Ovary (tissue), 7 donors: ENCODE measurements at regions not wholly inside any gene's neighbourhood (a gene's known extent, or its start where the extent isn't known, plus 50 kb on each side); places are given as distances from the start of the nearest gene placed in this dataset.
A peak's percentile ranks its signal among the peaks of the same experiment; 100 is the strongest.

Source experiments
- DNase-seq, 5 donors: peaks; one replicate each; pipeline ENCODE4 v3.0.0-alpha.2; 2019 to 2020
- H3K27ac ChIP-seq, 2 donors: fragments of 200-600 bp; one replicate each; pipeline versions ENCODE4 v1.5.1 to v1.8.0; 2019 to 2022
- H3K27me3 ChIP-seq: fragments of 200-600 bp; one replicate; pipeline ENCODE4 v1.8.0; 2022
- H3K36me3 ChIP-seq: fragments of 200-600 bp; sonication (generic); one replicate; pipeline ENCODE4 v1.5.1; 2019
- H3K4me1 ChIP-seq: one replicate; pipeline ENCODE4 v1.8.1; 2013; ENCODE audit warnings: mild to moderate bottlenecking, moderate library complexity; ENCODE audit not compliant: insufficient read depth
- H3K4me3 ChIP-seq: fragments of 200-600 bp; sonication (generic); one replicate; pipeline ENCODE4 v1.5.1; 2017
- H3K9me3 ChIP-seq, 2 donors: fragments of 200-600 bp in 1 of 2; sonication (generic) in 1 of 2; one replicate each; pipeline versions ENCODE4 v1.5.1 to v1.8.1; 2013 to 2019; ENCODE audit warnings: mild to moderate bottlenecking in 1 of 2, moderate library complexity in 1 of 2
- EP300 ChIP-seq: sonication (generic); formaldehyde crosslinking; IDR thresholded peaks from one replicate; pipeline ENCODE4 v1.6.1; 2017; ENCODE audit warnings: antibody characterized with exemption
- POLR2A ChIP-seq: fragments of 450-650 bp; IDR thresholded peaks from one replicate; pipeline ENCODE4 v1.6.1; 2017; ENCODE audit warnings: antibody characterized with exemption, mild to moderate bottlenecking, moderate library complexity
- WGBS, 3 donors: extraction: QIAGEN DNeasy Blood & Tissue Kit in 1 of 3; methylation state at CpG; one replicate each; pipeline versions ENCODE4 v1.1.5 to v1.1.7; 2013 to 2017; 5-methylcytosine and 5-hydroxymethylcytosine counted together
- intact Hi-C, 4 donors: fragments of 100-400 bp; cut with DNase I; formaldehyde crosslinking; loops; one replicate each; pipeline versions ENCODE4 v1.11.0 to v1.15.1; 2022 to 2023
- TF ChIP-seq, protein P1 (sequence below), 3 donors: fragments of 450-650 bp in 2 of 3; fragments of 200-600 bp in 1 of 3; IDR thresholded peaks; one replicate each; pipeline versions ENCODE4 v1.5.1 to v1.8.0; 2016 to 2022; ENCODE audit warnings: antibody characterized with exemption in 3 of 3, mild to moderate bottlenecking in 1 of 3
- donor health status: DM: no; HTN: no; CAD: no; lungs with moderate emphysema.
- donor health status: DM: no; HTN: no; CAD: no.
- donor health status: Bipolar disorder and iron deficiency.
- donor health status: DM: no; HTN: no; CAD: no.
- donor health status: DM: yes; HTN: yes; CAD: no.

- no peak overlapping the region for H3K4me3 ChIP-seq
- intact Hi-C loops, result loop anchor here in 1 of 4 donors (10.0 kb wide), 1 partner anchor 379 kb away; no protein-coding TSS in a partner anchor
- H3K4me1 ChIP-seq, result peaks cover 42% of the 10 kb centered on the region
- no peak for DNase-seq
- TF ChIP-seq EP300, result no peak
- TF ChIP-seq, protein P1, sequence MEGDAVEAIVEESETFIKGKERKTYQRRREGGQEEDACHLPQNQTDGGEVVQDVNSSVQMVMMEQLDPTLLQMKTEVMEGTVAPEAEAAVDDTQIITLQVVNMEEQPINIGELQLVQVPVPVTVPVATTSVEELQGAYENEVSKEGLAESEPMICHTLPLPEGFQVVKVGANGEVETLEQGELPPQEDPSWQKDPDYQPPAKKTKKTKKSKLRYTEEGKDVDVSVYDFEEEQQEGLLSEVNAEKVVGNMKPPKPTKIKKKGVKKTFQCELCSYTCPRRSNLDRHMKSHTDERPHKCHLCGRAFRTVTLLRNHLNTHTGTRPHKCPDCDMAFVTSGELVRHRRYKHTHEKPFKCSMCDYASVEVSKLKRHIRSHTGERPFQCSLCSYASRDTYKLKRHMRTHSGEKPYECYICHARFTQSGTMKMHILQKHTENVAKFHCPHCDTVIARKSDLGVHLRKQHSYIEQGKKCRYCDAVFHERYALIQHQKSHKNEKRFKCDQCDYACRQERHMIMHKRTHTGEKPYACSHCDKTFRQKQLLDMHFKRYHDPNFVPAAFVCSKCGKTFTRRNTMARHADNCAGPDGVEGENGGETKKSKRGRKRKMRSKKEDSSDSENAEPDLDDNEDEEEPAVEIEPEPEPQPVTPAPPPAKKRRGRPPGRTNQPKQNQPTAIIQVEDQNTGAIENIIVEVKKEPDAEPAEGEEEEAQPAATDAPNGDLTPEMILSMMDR (IDR thresholded peaks at IDR 0.05), result no peak
- TF ChIP-seq POLR2A, result no peak
- H3K27me3 ChIP-seq, result no peaks in the 10 kb centered on the region
- 88 to 90% (median 89%) methylated on average over 5 of the region's 5 CpGs for WGBS, 3 donors
- H3K9me3 ChIP-seq, result no peaks in the 10 kb centered on the region
- no peak overlapping the region for H3K27ac ChIP-seq
- no peaks in the 10 kb centered on the region for H3K36me3 ChIP-seq
Measured at GRCh38 chr2:42965910-42966309, 173.5 kb upstream of the HAAO start.

DNA sequence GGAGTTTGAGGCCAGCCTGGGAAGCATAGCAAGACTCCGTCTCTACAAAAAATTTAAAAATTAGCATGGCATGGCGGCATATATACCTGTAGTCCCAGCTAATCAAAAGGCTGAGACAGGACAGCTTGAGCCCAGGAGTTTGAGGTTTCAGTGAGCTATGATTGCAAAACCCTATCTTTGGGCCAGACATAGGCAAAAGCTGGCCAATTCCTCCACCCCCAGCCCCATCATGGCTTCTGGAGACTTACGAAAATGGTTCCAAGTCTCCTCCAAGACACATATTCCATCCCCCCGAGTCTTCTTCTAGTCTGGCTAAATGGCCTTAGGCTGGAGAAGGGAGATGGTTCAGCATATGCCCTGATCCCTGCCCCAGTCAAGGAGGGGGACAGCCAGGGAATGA is 172.8 kb upstream of the HAAO start:
- intact Hi-C loops, result loop anchor here in 1 of 4 donors (10.0 kb wide), 1 partner anchor 380 kb away; no protein-coding TSS in a partner anchor
- Histone ChIP-seq H3K27me3 (no peaks in the 10 kb centered on the region), H3K4me1 (peaks cover 49% of the 10 kb centered on the region), H3K36me3 (no peaks in the 10 kb centered on the region), H3K9me3 (no peaks in the 10 kb centered on the region), H3K4me3 (no peak overlapping the region), H3K27ac (peak overlapping the region in 1 of 2 donors; percentile 94)
- 69 to 91% (median 87%) methylated on average over 4 of the region's 4 CpGs for WGBS, 3 donors
- TF ChIP-seq POLR2A (no peak), EP300 (no peak)
- TF ChIP-seq, protein P1 (IDR thresholded peaks at IDR 0.05), result no peak
- peak in 1 of 5 donors; percentile 15 for DNase-seq

- 26 to 34% (median 32%) methylated on average over 6 of the region's 6 CpGs for WGBS, 3 donors
- H3K36me3 ChIP-seq, result no peaks in the 10 kb centered on the region
- no peaks in the 10 kb centered on the region for H3K9me3 ChIP-seq
- peak; percentile 71 to 80 (median 78) for DNase-seq
- H3K27me3 ChIP-seq, result no peaks in the 10 kb centered on the region
- no peak for TF ChIP-seq EP300
- TF ChIP-seq, protein P1 (IDR thresholded peaks at IDR 0.05), result no peak
- no peak for TF ChIP-seq POLR2A
- intact Hi-C loops, result loop anchor here in 2 of 4 donors (5.0 to 10.0 kb wide), 3 partner anchors 258 to 518 kb away; no protein-coding TSS in a partner anchor
- peak overlapping the region in 1 of 2 donors; percentile 94 for H3K27ac ChIP-seq
- H3K4me1 ChIP-seq, result peaks cover 51% of the 10 kb centered on the region
- H3K4me3 ChIP-seq, result no peak overlapping the region
Measured at GRCh38 chr2:42964439-42965083, 172.2 kb upstream of the HAAO start.

- Histone ChIP-seq H3K4me3 (no peak overlapping the region), H3K9me3 (no peaks in the 10 kb centered on the region), H3K4me1 (peaks cover 53% of the 10 kb centered on the region), H3K27me3 (no peaks in the 10 kb centered on the region), H3K27ac (peak overlapping the region in 1 of 2 donors; percentile 94), H3K36me3 (no peaks in the 10 kb centered on the region)
- 91 to 95% (median 91%) methylated on average over 9 of the region's 9 CpGs for WGBS, 3 donors
- TF ChIP-seq EP300 (no peak), POLR2A (no peak)
- TF ChIP-seq, protein P1 (IDR thresholded peaks at IDR 0.05), result no peak
- peak in 2 of 5 donors; percentile 31 to 39 for DNase-seq
- intact Hi-C loops, result loop anchor here in 2 of 4 donors (5.0 to 10.0 kb wide), 3 partner anchors 259 to 519 kb away; no protein-coding TSS in a partner anchor
Measured at GRCh38 chr2:42963452-42964068, 171.2 kb upstream of the HAAO start.
